ENCODE measurements at regions not wholly inside any gene's neighbourhood (a gene's known extent, or its start where the extent isn't known, plus 50 kb on each side); places are given as distances from the start of the nearest gene placed in this dataset.

- TF ChIP-seq RNF2 (IDR thresholded peaks at IDR 0.05; ENCODE audit: borderline replicate concordance, low read depth): no peak
- no peak for TF ChIP-seq MAFK (IDR thresholded peaks at IDR 0.05; ENCODE audit: partially characterized antibody)
- no peak for TF ChIP-seq ZSCAN20 (CRISPR knock-in tag; IDR thresholded peaks at IDR 0.05)
- TF ChIP-seq USF2 (IDR thresholded peaks at IDR 0.05): no peak
- no peak for TF ChIP-seq SMC3 (IDR thresholded peaks at IDR 0.05)
- no peak for TF ChIP-seq CTCF (IDR thresholded peaks at IDR 0.05)
- TF ChIP-seq KDM1A (IDR thresholded peaks at IDR 0.05; ENCODE audit: low read depth): no peak
These were observed 169.6 kb upstream of the SOX1 start for GRCh38 chr13:111897178-111897845.

All from A549 (cell line).